H7 (cell line): ENCODE measurements at regions not wholly inside any gene's neighbourhood (a gene's known extent, or its start where the extent isn't known, plus 50 kb on each side); places are given as distances from the start of the nearest gene placed in this dataset.
A peak's percentile ranks its signal among the peaks of the same experiment; 100 is the strongest.
"Not testable (repeated sequence)": the region's sequence is repeated elsewhere in the genome, so short reads cannot be mapped to it uniquely, and the experiment has no call there.

ENCODE experiments used
- DNase-seq: peaks from one replicate; pipeline ENCODE4 v3.0.0; 2012
- H3K27me3 ChIP-seq: 2 replicates; pipeline ENCODE4 v1.6.0; 2011; ENCODE audit warnings: mild to moderate bottlenecking, low read length; ENCODE audit not compliant: control insufficient read depth, insufficient read depth
- H3K36me3 ChIP-seq: replicated peaks from 2 replicates; pipeline ENCODE4 v1.5.1; 2011; ENCODE audit warnings: low read length; ENCODE audit not compliant: control insufficient read depth, insufficient read depth
- H3K4me3 ChIP-seq: 2 replicates; pipeline ENCODE4 v1.5.1; 2011; ENCODE audit warnings: low read depth, mild to moderate bottlenecking, control low read depth, low read length, moderate library complexity; ENCODE audit not compliant: insufficient read depth

DNA sequence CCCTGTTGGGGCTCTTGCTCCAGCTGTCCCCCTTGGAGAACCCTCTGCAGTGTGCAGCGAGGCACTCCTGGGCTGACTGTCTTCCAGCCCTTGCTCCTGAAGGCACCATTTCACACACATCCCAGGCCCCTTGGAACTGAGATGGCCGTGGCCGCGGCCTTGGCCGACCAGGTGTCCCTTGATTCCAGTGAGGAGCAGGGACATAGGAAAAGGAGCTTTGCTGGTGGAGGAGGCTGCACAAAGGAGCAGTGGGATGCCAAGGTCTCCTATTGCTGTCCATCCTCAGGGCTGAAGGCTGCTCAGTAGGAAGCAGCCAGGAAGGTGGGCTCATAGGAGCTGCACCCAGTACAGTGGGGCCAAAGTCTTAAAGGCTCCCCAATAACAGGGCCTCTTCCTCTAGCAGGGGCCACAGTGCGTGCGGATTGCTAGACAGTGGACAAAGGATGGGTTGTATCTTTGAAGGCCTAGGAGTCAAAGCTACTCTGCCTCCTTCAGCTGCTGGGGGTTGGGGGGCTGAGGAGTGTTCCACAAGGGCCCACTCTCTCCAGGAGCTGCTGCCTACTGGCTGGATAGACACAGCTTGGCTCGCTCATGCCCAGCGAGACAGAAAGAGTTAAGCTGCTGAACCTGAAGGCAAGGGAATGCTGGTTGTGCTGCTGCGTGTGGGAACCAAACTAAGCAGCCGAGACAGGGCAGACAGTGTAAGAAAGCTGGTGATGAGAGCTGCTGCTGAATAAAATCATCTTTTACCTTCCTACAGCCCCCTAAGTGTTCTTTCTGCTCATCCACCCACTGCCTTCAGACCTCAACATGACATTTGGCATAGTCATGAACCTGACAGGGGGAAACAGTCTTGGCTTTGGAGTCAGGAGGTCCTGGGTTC, 891.9 kb upstream of the ZNF722 start:
- Histone ChIP-seq H3K4me3 (no peak overlapping the region), H3K36me3 (no peaks in the 10 kb centered on the region), H3K27me3 (no peaks in the 10 kb centered on the region)
- DNase-seq = no peak

DNA sequence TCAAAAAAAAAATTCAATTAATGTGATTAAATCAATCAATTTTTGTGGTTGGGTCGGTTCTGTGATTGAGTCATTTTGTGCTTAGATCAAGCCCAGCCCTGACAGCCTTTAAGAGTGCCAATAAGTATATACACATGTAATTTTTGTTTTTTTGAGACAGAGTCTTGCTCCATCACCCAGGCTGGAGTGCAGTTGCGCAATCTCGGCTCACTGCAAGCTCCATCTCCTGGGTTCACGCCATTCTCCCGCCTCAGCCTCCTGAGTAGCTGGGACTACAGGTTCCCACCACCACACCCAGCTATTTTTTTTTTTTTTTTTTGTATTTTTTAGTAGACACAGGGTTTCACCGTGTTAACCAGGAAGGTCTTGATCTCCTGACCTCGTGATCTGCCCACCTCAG, 887.1 kb upstream of the ZNF722 start:
- not testable (repeated sequence) for H3K4me3 ChIP-seq, H3K27me3 ChIP-seq, DNase-seq, H3K36me3 ChIP-seq

DNA sequence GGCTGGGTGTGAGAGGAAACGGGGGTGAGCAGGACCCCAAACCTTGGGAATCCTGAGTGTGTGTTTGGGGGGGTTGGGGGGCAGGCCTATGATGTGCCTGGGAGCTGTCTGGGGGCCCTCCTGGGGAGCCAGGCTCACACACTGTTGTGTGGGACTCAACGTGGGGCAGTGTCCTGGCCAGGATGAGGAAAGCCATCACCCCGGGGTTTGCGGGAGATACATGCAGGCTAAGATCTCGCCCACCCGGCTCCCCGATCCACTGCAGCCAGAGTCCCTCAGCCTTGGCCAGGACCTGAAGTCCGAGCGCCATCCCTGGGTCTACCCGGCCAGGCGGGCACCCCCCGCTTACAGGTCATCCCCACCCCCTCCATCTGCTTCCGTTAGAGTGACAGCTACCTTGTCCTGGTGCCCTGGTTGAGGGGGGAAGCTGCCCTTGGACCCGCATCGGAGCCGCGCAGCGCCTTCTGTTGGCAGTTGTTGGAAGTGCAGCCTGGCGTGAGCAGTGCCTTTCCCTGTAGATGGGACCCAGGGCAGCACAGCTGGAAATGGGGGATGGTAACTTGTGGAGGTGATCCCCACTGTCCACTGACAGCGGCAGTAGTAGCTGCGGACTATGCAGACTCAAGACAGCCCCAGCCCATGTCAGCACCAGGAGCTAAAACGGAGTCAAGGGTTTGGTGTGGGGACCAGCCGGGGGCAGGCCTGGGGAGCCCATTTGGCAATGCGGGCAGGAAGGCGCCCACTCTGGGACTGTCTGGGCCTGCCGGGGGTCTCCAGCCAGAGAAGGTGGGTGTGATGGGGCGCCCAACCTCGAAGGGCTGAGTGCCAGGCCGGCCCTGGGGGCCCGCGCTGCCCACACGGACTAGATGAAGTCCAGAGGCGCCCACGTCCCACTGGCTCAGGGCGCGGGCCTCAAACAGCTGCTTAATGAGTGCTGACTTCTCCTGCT, 885.6 kb upstream of the ZNF722 start:
- no peak for DNase-seq
- Histone ChIP-seq H3K27me3 (no peaks in the 10 kb centered on the region), H3K36me3 (no peaks in the 10 kb centered on the region), H3K4me3 (no peak overlapping the region)

DNA sequence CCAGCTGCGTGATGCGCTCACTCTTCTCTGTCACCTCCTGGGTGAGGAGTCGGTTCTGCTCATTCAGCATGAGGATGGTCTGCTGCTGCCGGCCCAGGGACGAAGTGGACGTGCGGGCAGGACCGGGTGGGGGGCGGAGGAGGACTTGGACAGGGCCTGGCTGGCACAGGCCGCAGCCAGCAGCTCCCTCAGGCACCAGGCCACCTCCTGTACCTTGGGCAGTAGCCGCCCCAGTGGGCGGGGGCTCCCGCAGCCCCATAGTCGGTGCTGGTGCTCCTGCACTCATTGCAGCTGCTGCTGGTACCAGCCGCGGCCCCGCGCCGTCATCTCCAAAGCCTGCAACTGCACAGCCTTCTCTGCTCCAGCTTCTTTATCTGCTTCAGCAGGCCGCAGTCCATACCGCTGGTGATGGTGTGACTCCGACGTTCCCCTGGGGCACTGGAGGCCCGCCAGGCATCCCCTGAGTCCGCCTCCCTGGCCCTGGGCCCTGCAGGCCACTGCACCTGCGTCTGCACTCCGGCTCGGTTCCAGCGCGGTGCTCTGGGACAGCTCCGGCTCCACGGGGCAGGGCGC, 884.9 kb upstream of the ZNF722 start:
- Histone ChIP-seq H3K4me3 (no peak overlapping the region), H3K27me3 (no peaks in the 10 kb centered on the region), H3K36me3 (no peaks in the 10 kb centered on the region)
- peak; percentile 9 for DNase-seq

DNA sequence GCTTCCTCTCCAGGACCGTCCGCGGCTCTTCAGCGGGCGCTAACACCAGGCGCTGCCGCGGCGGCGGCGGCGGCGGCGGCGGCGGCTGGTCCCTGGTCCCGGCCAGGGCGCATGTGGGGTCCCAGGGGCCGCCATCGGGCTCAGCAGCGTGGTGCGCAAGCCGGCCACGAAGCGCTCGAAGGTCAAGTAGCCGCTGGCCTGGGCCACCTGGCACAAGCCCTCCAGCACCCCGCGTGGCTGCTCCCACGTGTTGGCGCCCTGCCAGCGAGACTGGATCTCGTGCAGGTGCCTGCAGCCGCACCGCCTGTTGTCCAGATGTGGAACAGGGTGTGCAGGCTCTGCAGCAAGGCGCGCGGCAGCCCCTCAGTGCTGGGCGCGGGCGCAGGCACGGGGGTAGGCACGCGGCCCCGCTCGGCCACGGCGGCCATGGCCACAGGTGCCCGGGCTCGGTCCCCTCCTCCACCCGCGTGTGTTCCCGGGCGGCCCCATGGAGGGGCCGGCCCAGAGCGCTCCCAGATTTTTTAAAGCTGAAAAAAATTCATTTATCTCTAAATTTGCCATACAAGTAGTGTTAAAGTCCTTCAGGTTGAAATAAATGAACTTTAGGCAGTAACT, 884.2 kb upstream of the ZNF722 start:
- no peaks in the 10 kb centered on the region for H3K36me3 ChIP-seq
- H3K4me3 ChIP-seq = no peak overlapping the region
- no peaks in the 10 kb centered on the region for H3K27me3 ChIP-seq
- DNase-seq = peak; percentile 11
